GM18870 (cell line): ENCODE measurements at regions not wholly inside any gene's neighbourhood (a gene's known extent, or its start where the extent isn't known, plus 50 kb on each side); places are given as distances from the start of the nearest gene placed in this dataset.

ENCODE experiments used
- ATAC-seq: cut with Tn5 transposase; IDR thresholded peaks from one replicate; pipeline ENCODE4 v1.9.1; 2021; ENCODE audit warnings: moderate library complexity; ENCODE audit not compliant: unreplicated experiment

GRCh38 chr2:731711-732110, 54.5 kb upstream of the TMEM18 start:
- no peak for ATAC-seq

- no peak for ATAC-seq
Observed at GRCh38 chr2:729376-729861, 52.2 kb upstream of the TMEM18 start.

- no peak for ATAC-seq
Observed at GRCh38 chr2:728165-728564, 51.0 kb upstream of the TMEM18 start.

- peak; percentile 95 for ATAC-seq
Observed at GRCh38 chr2:727071-727470, 49.9 kb upstream of the TMEM18 start.
